Fibroblast of lung (primary cell): ENCODE measurements at regions not wholly inside any gene's neighbourhood (a gene's known extent, or its start where the extent isn't known, plus 50 kb on each side); places are given as distances from the start of the nearest gene placed in this dataset.

Experiments used
- CTCF ChIP-seq, 2 donors: IDR thresholded peaks in 1 of 2; conservative IDR thresholded peaks in 1 of 2; 1 replicate in 1 of 2; 2 replicates in 1 of 2; pipeline ENCODE4 v1.5.1; 2011 to 2012; ENCODE audit warnings: low read length in 2 of 2, control low read depth in 1 of 2, inconsistent platforms in 1 of 2, low read depth in 1 of 2, mild to moderate bottlenecking in 1 of 2
- EZH2 ChIP-seq: IDR thresholded peaks from 2 replicates; pipeline ENCODE4 v1.5.1; 2012; ENCODE audit warnings: low read length, control low read depth, mild to moderate bottlenecking; ENCODE audit errors: missing control alignments

GRCh38 chrX:150225756-150226155 lies 137.4 kb upstream of the MAMLD1 start:
- TF ChIP-seq CTCF (conservative IDR thresholded peaks at IDR 0.05 in 1 of 2, IDR thresholded peaks at IDR 0.05 in 1 of 2; ENCODE audit: low read depth in 1 of 2, low read length in 2 of 2) (no peak), EZH2 (no peak)
